NOMO-1 treated with DMSO at 0.1 percent for 48 hours (cell line): ENCODE measurements at regions not wholly inside any gene's neighbourhood (a gene's known extent, or its start where the extent isn't known, plus 50 kb on each side); places are given as distances from the start of the nearest gene placed in this dataset.

Experiments used
- DNase-seq: peaks from one replicate; lab custom pipeline; 2025; ENCODE audit not compliant: unreplicated experiment; lab: John Stamatoyannopoulos, UW

- no peak for DNase-seq
Measured at GRCh38 chr15:96414875-96415274, 84.4 kb downstream of the NR2F2 start.

GRCh38 chr15:96415513-96416217 lies 85.2 kb downstream of the NR2F2 start:
- no peak for DNase-seq

DNA sequence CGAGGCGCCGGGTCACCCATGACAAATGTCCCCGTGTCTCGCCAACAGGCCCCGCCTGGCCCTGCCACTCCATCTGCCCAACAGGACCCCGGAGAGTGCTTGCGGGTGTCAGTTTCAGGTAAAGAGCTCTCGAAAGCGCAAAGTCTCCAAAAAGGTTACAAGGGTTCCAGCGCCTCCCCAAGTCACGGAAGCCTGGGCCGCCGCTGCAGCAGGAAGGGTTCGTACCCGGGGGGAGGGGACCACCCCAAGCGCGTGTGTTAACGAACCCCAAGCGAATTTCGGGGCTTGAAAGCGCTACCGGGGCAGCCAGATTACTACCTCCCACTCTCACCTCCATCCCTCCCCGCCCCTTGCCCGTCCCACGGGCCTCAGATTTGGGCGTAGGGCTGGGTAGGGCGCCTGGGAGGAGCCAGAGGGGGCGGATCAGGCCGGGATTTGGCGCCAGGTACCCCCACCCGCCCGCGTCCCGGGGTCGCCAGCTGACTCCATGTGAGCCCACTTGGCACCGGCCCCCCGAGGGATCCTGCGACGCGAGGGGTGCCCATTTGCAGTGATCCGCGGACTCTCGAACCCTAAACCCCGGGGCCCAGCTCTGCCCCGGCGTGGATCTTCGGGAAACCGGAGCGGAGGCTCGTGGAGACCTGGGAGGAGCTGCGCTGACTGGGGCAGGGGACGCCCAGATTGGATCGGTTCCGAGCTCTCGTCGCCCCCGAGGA lies 85.9 kb downstream of the NR2F2 start:
- no peak for DNase-seq

DNA sequence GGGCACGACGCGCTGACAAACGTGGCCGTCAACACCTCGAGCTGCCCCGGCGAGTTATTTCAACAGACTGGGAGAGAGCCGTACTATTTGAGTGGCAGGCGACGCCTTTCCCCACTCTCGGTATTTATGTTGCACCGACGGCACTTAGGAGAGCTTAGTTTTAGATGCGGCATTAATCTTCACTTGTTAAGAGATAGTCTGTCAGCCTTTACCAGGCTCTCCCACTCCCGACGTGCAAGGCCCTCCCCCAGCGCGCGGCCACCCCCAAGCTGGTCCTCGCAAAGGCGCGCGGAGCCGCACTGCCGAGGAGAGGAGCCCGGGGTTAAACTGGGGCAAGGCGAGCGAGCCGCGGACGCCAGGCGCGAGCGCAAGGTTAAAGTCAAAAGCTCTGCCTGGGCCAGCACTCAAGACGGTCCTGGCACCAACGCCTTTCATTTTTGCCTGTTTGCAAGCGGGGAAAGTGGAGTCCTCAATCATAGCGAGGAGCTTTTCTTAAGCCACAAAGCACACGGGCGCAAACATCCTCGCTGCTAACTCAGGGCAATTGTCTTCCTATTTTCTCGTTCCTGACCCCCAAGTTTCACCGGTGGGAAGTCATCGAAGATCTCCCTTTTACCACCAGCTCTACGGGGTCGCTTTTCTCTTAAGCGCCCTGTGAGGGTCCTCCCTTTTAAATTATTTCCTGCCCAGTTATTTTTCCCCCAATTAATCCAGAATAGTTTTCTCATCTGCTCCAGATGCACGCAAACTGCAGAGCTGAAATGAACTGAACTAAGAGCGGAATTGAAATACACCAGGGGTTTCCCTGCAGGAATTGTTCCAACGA lies 86.6 kb downstream of the NR2F2 start:
- peak; percentile 26 for DNase-seq

- no peak for DNase-seq
Measured at GRCh38 chr15:96417760-96418130, 87.2 kb downstream of the NR2F2 start.

DNA sequence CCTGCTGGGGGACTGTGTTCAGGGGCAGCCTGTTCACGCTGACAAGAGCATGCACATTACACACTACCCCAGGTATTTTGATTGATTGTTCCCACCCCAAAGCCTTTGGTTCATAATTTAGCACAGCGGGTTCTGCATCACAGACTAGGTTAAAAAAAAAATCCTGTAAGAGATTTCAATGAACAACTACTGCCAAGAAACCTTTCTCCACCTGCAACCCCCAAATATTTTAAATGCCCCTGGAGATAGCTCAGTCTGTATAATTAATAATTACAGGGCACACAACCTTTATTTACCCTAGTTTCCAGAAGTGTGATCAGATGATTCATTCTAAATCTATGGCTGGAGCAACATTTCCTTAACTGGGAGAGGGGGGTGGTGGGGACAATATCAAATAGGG lies 87.6 kb downstream of the NR2F2 start:
- DNase-seq = no peak

GRCh38 chr15:96421178-96421601 lies 90.7 kb downstream of the NR2F2 start:
- DNase-seq = no peak

DNA sequence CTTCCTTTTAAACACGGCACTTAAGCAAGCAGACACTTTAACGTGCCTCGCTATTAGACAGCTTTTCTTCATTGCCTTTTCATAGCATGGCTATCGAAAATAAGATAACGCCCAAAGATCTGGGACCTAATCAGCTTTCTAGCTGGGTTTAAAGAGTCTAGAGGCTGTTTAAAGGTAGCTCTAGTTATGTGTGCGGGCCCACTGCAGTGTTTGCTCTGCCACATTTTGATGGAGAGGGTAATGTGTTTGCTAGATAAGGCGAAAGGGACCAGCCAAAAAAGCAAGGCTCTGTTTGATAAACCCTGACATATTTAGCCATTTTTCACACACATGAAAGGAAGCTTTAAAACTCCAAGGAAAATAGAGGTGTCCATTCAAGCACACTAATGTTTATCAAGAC lies 91.6 kb downstream of the NR2F2 start:
- DNase-seq = no peak

DNA sequence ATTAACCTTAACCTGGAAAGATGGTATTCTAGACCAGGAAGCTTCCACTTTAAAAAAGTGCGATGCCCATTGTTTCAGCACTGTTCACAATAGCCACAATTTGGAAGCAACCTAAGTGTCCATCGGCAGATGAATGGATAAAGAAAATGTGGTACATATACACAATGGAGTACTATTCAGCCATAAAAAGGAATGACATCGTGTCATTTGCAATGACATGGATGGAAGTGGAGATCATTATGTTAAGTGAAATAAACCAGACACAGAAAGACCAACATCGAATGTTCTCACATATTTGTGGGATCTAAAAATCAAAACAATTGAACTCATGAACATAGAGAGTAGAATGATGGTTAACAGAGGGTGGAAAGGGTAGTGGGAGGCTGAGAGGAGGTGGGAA lies 94.2 kb downstream of the NR2F2 start:
- no peak for DNase-seq

DNA sequence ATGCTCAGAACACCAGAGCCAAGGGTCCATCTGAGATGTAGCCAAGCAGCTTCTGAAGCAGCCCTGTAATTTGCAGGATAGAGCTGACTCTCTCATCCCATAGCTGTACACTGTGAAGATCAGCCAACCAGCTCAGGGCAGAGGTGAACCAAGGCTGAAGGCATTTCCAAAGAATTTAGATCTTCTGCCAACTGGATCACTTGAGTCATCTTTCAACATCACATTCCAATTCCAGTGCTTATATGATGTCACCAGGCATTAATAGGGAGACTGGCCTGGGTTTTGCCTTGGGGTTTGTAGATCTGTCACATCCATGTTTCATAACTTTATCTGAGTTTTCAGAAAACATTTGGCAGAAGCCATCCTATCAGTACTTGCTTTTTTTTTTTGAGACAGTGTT lies 98.2 kb downstream of the NR2F2 start:
- DNase-seq = no peak

GRCh38 chr15:96431786-96432185 lies 101.3 kb downstream of the NR2F2 start:
- DNase-seq = no peak

DNA sequence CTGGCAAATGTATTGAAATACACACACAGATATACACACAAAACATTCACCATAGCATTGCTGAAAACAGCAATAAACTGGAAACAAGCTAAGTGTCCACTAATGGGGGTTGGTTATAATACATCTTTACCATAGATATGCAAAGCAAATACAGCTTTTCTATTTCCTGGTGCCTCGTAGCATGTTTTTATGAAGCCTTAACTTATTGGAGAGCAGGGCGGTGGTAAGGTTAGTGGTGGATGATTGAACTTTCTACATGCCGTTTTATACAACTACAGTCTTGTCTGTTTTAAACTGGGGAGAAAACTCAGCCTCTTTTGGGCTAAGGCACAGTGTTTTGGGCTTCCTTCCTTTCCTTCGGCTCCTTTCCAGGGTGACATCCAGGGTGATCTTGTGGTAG lies 104.5 kb downstream of the NR2F2 start:
- DNase-seq = no peak

DNA sequence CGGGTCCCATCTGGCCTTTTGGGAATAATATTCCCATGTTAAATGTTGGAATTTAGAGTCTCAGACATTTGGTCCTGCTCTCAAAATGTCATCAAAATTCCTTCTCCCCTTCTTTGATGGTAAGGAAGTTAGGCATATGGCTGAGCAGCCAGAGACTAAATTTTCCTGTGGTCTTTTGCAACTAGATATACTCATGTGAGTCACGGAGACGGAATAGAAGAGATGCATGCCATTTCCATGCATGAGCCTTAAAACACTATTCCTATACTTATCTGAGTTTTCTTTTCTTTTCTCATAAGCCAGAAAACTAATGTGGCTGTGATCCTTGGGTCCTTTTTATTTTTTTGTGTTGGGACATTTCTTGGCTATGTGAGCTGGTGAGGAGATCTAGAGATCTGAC lies 105.3 kb downstream of the NR2F2 start:
- DNase-seq = no peak

- DNase-seq = no peak
Measured at GRCh38 chr15:96440978-96441377, 110.5 kb downstream of the NR2F2 start.

GRCh38 chr15:96442076-96442475 lies 111.6 kb downstream of the NR2F2 start:
- no peak for DNase-seq

DNA sequence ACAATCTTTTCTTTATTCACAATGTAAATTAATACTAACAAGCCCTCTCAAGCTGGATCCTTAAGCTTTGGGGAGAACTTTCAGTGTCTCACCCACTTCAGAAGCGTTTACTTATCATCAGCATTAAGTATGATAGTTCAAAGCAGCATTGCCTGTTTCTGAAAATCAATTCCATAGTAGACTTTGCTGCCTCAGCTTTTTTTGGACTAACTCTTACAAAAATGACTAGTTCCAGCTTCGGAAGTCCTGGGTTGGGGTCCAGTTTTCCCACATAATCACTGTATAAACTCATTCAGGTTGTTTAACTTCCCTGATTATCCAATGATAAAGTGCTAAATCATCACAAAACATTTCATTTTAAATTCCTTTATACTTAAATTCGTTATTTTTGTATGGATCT lies 114.4 kb downstream of the NR2F2 start:
- no peak for DNase-seq

DNA sequence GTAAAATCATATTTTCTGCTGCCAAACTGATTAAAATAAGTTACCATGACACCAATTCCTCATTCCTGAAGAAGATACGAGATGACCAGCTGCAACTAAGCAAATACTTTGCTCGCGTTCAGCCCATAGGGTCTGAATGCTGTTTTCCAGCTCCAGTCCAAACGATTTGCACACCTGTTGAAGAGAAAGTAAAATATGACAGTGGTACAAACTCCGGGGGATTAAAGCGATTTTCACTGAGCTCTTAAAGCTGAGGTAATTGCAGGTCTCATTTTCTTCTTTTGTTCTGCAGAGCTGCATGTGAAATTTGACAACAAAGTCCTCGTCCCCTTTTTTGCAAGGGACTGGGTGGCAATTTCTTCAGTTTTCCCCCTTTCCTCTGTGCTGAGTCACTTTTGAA lies 118.4 kb downstream of the NR2F2 start:
- DNase-seq = no peak

GRCh38 chr15:96457841-96458240 lies 127.3 kb downstream of the NR2F2 start:
- no peak for DNase-seq

GRCh38 chr15:96460106-96460505 lies 129.6 kb downstream of the NR2F2 start:
- no peak for DNase-seq

GRCh38 chr15:96462768-96463750 lies 132.6 kb downstream of the NR2F2 start:
- no peak for DNase-seq
